ENCODE measurements at regions not wholly inside any gene's neighbourhood (a gene's known extent, or its start where the extent isn't known, plus 50 kb on each side); places are given as distances from the start of the nearest gene placed in this dataset.

DNA sequence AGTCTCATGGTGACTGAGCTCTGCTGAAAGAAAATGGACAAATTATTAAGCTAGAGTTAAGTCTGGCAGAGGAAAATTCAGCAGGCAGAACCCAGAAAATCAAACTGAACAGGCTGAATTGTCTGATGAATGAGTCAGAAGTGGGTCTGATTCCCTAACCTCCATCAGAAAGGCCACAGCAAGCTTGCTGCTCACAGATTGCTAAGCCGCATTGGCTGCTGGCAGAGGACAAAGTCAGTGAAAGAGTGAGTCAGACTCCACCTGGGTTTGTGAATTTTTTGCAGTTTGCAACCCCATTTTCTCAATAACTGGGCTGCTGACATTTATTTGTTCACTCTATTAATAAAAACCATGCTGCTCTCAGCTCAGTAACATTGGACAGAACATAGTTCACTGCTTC, 191.3 kb downstream of the EPM2A start:
- Histone ChIP-seq H3K9me3 (ENCODE audit: control insufficient read depth in 2 of 2, insufficient read depth in 1 of 2, low read length in 1 of 2) (no peaks in the 10 kb centered on the region), H3K36me3 (ENCODE audit: control insufficient read depth in 2 of 2, insufficient read depth in 2 of 2, low read length in 1 of 2) (no peaks in the 10 kb centered on the region), H3K27me3 (ENCODE audit: control insufficient read depth in 2 of 2, insufficient read depth in 1 of 2, low read length in 1 of 2) (no peaks in the 10 kb centered on the region), H3K4me1 (ENCODE audit: control insufficient read depth in 2 of 2, insufficient read depth in 2 of 2, low read length in 2 of 2) (no peaks in the 10 kb centered on the region), H3K4me3 (ENCODE audit: low read length in 2 of 2) (no peak overlapping the region), H3K27ac (ENCODE audit: low read depth in 1 of 2, low read length in 1 of 2) (no peak overlapping the region)
- no peak for DNase-seq (ENCODE audit: low read depth in 6 of 9, low spot score in 9 of 9)
- 96% methylated on average over 1 of the region's 1 CpG for WGBS

DNA sequence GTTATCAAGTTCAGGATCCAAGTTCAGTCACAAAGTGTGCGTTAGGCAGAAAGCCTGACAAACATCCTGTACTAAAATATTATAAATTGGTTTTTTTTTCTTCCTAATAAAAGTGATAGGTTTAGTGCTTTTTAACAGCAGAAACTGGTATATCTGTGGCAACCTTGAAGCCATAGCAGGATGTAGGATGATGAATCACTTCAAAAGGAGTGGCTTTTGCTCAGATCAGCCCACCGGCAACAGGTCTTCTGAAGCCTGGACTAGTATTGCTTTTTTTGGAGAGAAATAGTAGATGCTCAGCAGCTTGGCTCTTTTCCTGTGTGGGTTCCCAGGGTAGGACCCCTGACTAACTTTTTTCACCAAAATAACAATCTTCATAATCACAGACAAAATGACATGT, 190.8 kb downstream of the EPM2A start:
- H3K36me3 ChIP-seq (ENCODE audit: control insufficient read depth in 2 of 2, insufficient read depth in 2 of 2, low read length in 1 of 2), result no peaks in the 10 kb centered on the region
- DNase-seq (ENCODE audit: low read depth in 6 of 9, low spot score in 9 of 9), result no peak
- no peak overlapping the region for H3K4me3 ChIP-seq (ENCODE audit: low read length in 2 of 2)
- no peaks in the 10 kb centered on the region for H3K4me1 ChIP-seq (ENCODE audit: control insufficient read depth in 2 of 2, insufficient read depth in 2 of 2, low read length in 2 of 2)
- H3K27me3 ChIP-seq (ENCODE audit: control insufficient read depth in 2 of 2, insufficient read depth in 1 of 2, low read length in 1 of 2), result no peaks in the 10 kb centered on the region
- no peaks in the 10 kb centered on the region for H3K9me3 ChIP-seq (ENCODE audit: control insufficient read depth in 2 of 2, insufficient read depth in 1 of 2, low read length in 1 of 2)
- H3K27ac ChIP-seq (ENCODE audit: low read depth in 1 of 2, low read length in 1 of 2), result no peak overlapping the region
- WGBS, result 93% methylated on average over 2 of the region's 2 CpGs

DNA sequence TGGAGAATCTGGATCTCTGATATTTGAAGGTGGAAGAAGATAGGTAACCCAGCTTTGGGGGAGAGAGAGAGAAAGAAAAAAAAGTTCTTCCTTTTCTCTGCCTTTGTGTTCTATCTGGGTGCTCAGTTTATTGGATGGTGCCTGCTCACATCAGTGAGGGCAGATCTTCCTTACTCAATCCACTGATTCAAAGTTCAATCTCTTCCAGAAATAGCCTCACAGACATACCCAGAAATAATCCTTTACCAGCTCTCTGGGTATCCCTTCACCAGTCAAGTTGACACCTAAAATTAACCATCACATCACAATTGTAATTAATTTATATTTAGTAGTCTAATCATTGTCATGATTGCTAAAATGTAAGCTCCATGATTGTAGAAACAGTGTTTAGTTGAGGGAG, 189.1 kb downstream of the EPM2A start:
- H3K27ac ChIP-seq (ENCODE audit: low read depth in 1 of 2, low read length in 1 of 2), result no peak overlapping the region
- H3K4me1 ChIP-seq (ENCODE audit: control insufficient read depth in 2 of 2, insufficient read depth in 2 of 2, low read length in 2 of 2), result no peaks in the 10 kb centered on the region
- no peaks in the 10 kb centered on the region for H3K27me3 ChIP-seq (ENCODE audit: control insufficient read depth in 2 of 2, insufficient read depth in 1 of 2, low read length in 1 of 2)
- H3K9me3 ChIP-seq (ENCODE audit: control insufficient read depth in 2 of 2, insufficient read depth in 1 of 2, low read length in 1 of 2), result no peaks in the 10 kb centered on the region
- no peaks in the 10 kb centered on the region for H3K36me3 ChIP-seq (ENCODE audit: control insufficient read depth in 2 of 2, insufficient read depth in 2 of 2, low read length in 1 of 2)
- no peak overlapping the region for H3K4me3 ChIP-seq (ENCODE audit: low read length in 2 of 2)
- no peak for DNase-seq (ENCODE audit: low read depth in 6 of 9, low spot score in 9 of 9)

DNA sequence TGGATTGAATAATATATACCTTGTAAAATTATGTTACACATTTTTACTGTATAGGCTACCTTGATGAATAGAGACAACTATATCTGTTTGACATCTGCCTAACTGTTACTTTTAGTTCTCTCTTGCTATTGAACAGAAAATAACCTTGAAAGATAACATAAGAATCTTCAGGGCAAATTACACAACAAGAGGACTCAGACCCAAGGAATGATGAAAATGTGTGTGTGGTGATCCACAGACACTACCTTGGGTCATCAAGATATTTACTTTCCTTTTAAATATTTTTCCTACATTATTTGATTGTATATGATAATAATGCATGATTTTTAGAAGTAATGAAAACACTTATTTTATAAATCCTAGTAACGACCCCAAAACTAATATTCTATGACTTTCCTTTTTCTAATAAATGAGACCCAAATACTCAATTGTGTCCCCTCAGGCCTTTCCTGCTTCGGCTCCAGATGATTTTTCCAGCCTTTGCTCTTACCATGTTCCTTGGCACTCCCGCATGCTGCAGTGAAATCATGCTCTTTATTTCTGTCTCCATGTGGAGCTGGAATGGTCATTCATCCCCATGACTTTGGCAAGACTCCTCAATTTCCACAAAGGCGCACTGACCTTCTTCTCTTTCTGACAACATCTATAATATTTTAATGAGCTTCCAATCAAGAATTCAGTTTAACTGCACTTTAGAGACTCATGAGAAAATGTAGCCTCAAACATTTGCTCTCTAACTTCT, 187.6 kb downstream of the EPM2A start:
- H3K27ac ChIP-seq (ENCODE audit: low read depth in 1 of 2, low read length in 1 of 2), result no peak overlapping the region
- no peaks in the 10 kb centered on the region for H3K4me1 ChIP-seq (ENCODE audit: control insufficient read depth in 2 of 2, insufficient read depth in 2 of 2, low read length in 2 of 2)
- DNase-seq (ENCODE audit: low read depth in 6 of 9, low spot score in 9 of 9), result no peak
- H3K27me3 ChIP-seq (ENCODE audit: control insufficient read depth in 2 of 2, insufficient read depth in 1 of 2, low read length in 1 of 2), result no peaks in the 10 kb centered on the region
- H3K36me3 ChIP-seq (ENCODE audit: control insufficient read depth in 2 of 2, insufficient read depth in 2 of 2, low read length in 1 of 2), result no peaks in the 10 kb centered on the region
- H3K9me3 ChIP-seq (ENCODE audit: control insufficient read depth in 2 of 2, insufficient read depth in 1 of 2, low read length in 1 of 2), result no peaks in the 10 kb centered on the region
- no peak overlapping the region for H3K4me3 ChIP-seq (ENCODE audit: low read length in 2 of 2)
- 92% methylated on average over 4 of the region's 4 CpGs for WGBS

DNA sequence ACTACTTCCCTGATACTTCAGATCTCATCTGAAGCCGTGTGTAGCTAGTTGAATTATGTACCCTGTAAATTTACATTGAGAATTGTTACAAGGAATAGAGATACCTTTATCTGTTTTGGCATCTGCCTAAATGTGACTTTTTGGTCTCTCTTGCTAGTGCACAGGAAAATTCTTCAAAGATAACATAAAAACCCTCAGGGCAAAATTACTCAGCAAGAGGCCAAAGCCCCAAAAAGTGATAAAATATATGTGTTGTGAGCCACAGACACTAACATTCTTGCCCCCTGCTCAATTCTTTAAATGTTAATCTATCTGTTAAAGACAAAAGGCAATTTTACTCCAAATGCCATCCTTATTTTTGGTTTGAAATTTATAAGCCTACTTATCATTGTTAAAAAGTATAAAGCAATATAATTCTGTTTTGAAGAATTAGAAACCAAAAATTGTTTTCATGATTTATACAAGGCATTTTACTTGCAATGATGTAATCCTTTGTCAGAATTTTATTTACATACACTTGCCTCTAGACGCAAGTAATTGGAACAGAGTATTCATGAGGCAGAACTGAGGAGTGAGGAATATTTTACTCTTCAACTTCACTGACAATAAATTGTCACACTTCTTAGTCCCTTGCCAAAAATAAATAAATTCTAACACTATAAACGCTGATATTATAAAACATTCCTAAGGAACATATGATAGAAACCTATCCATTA, 186.2 kb downstream of the EPM2A start:
- Histone ChIP-seq H3K36me3 (ENCODE audit: control insufficient read depth in 2 of 2, insufficient read depth in 2 of 2, low read length in 1 of 2) (no peaks in the 10 kb centered on the region), H3K27me3 (ENCODE audit: control insufficient read depth in 2 of 2, insufficient read depth in 1 of 2, low read length in 1 of 2) (no peaks in the 10 kb centered on the region), H3K9me3 (ENCODE audit: control insufficient read depth in 2 of 2, insufficient read depth in 1 of 2, low read length in 1 of 2) (no peaks in the 10 kb centered on the region), H3K4me3 (ENCODE audit: low read length in 2 of 2) (no peak overlapping the region), H3K4me1 (ENCODE audit: control insufficient read depth in 2 of 2, insufficient read depth in 2 of 2, low read length in 2 of 2) (no peaks in the 10 kb centered on the region), H3K27ac (ENCODE audit: low read depth in 1 of 2, low read length in 1 of 2) (no peak overlapping the region)
- 75% methylated on average over 3 of the region's 3 CpGs for WGBS
- DNase-seq (ENCODE audit: low read depth in 6 of 9, low spot score in 9 of 9), result no peak

DNA sequence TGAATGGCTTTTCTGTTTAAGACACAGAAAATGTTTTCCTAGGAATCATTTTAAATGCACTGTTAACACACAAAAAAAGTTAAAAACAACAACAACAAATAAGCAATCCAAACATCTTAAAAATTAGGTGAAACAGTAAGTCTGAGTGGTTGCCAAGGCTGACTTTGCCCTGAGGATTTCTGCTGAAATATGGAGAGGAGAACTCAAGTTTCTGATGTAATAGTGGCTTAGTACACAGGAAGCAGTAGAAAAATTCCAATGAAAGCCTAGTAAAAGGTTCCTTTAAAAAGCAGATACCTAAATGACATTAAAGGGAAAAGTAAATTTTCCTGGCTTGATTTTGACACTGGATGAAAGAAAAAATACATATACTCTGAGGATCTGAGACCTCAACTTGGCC, 184.2 kb downstream of the EPM2A start:
- Histone ChIP-seq H3K4me1 (ENCODE audit: control insufficient read depth in 2 of 2, insufficient read depth in 2 of 2, low read length in 2 of 2) (no peaks in the 10 kb centered on the region), H3K27ac (ENCODE audit: low read depth in 1 of 2, low read length in 1 of 2) (no peak overlapping the region), H3K4me3 (ENCODE audit: low read length in 2 of 2) (no peak overlapping the region), H3K27me3 (ENCODE audit: control insufficient read depth in 2 of 2, insufficient read depth in 1 of 2, low read length in 1 of 2) (no peaks in the 10 kb centered on the region), H3K9me3 (ENCODE audit: control insufficient read depth in 2 of 2, insufficient read depth in 1 of 2, low read length in 1 of 2) (no peaks in the 10 kb centered on the region), H3K36me3 (ENCODE audit: control insufficient read depth in 2 of 2, insufficient read depth in 2 of 2, low read length in 1 of 2) (no peaks in the 10 kb centered on the region)
- no peak for DNase-seq (ENCODE audit: low read depth in 6 of 9, low spot score in 9 of 9)

DNA sequence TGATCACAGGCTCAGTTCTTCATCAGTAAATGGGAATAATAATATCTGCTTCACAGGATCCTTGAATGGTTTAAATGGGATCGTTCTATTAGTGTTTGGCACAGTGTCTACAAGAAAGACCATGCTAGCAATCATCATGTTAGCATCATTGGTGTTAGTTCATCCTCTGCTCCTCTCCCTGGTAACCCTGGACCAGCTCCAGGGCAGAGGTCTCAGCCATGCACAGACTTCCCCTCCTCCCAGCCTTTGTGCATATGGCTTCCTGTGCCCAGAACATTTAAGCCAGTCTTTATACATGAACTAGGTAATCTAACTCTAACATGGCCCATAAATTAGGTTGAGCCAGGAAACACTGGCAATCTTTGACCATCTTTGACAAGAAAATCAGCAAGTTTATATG, 180.2 kb downstream of the EPM2A start:
- Histone ChIP-seq H3K9me3 (ENCODE audit: control insufficient read depth in 2 of 2, insufficient read depth in 1 of 2, low read length in 1 of 2) (no peaks in the 10 kb centered on the region), H3K4me3 (ENCODE audit: low read length in 2 of 2) (no peak overlapping the region), H3K36me3 (ENCODE audit: control insufficient read depth in 2 of 2, insufficient read depth in 2 of 2, low read length in 1 of 2) (no peaks in the 10 kb centered on the region), H3K27ac (ENCODE audit: low read depth in 1 of 2, low read length in 1 of 2) (no peak overlapping the region), H3K27me3 (ENCODE audit: control insufficient read depth in 2 of 2, insufficient read depth in 1 of 2, low read length in 1 of 2) (no peaks in the 10 kb centered on the region), H3K4me1 (ENCODE audit: control insufficient read depth in 2 of 2, insufficient read depth in 2 of 2, low read length in 2 of 2) (no peaks in the 10 kb centered on the region)
- no peak for DNase-seq (ENCODE audit: low read depth in 6 of 9, low spot score in 9 of 9)
- WGBS, result 85% methylated on average over 1 of the region's 1 CpG

DNA sequence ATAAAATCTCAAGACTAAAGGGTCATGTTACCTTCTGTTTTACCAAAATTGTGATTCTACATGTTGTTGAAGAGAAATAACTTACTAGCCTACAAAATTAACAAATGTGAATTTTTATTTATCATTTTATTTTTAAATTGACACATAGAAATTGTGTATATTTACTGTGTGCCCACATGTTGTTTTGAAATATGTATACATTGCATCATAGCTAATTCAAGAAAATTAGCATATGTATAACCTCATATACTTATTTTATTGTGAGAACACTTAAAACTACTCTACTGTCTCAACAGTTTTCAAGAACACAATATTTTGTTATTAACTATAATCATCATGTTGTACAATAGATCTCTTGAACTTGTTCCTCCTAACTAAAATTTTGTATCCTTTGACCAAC, 177.8 kb downstream of the EPM2A start:
- Histone ChIP-seq H3K27me3 (ENCODE audit: control insufficient read depth in 2 of 2, insufficient read depth in 1 of 2, low read length in 1 of 2) (no peaks in the 10 kb centered on the region), H3K9me3 (ENCODE audit: control insufficient read depth in 2 of 2, insufficient read depth in 1 of 2, low read length in 1 of 2) (no peaks in the 10 kb centered on the region), H3K27ac (ENCODE audit: low read depth in 1 of 2, low read length in 1 of 2) (no peak overlapping the region), H3K36me3 (ENCODE audit: control insufficient read depth in 2 of 2, insufficient read depth in 2 of 2, low read length in 1 of 2) (no peaks in the 10 kb centered on the region), H3K4me1 (ENCODE audit: control insufficient read depth in 2 of 2, insufficient read depth in 2 of 2, low read length in 2 of 2) (no peaks in the 10 kb centered on the region), H3K4me3 (ENCODE audit: low read length in 2 of 2) (no peak overlapping the region)
- DNase-seq (ENCODE audit: low read depth in 6 of 9, low spot score in 9 of 9), result no peak

DNA sequence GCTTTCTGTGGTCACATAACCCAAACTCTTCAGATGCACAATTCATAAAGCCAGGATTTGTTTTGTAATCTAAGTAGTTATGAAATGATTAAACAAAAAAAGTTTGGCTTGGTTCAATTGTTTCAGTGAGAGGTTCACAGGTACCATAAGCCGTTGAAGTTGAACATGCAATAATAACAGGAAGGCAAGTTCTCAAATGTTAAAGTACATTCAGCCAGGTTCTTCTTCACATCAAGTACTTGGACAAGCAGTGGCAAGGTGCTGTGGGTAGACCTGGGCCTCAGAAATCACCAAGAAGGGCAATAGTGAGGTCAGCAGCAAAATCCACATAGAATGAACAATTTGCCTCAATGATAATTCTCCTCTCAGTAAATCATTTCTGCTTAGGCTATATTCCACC, 175.5 kb downstream of the EPM2A start:
- DNase-seq (ENCODE audit: low read depth in 6 of 9, low spot score in 9 of 9), result no peak
- Histone ChIP-seq H3K27ac (ENCODE audit: low read depth in 1 of 2, low read length in 1 of 2) (no peak overlapping the region), H3K27me3 (ENCODE audit: control insufficient read depth in 2 of 2, insufficient read depth in 1 of 2, low read length in 1 of 2) (no peaks in the 10 kb centered on the region), H3K36me3 (ENCODE audit: control insufficient read depth in 2 of 2, insufficient read depth in 2 of 2, low read length in 1 of 2) (no peaks in the 10 kb centered on the region), H3K4me3 (ENCODE audit: low read length in 2 of 2) (no peak overlapping the region), H3K9me3 (ENCODE audit: control insufficient read depth in 2 of 2, insufficient read depth in 1 of 2, low read length in 1 of 2) (no peaks in the 10 kb centered on the region), H3K4me1 (ENCODE audit: control insufficient read depth in 2 of 2, insufficient read depth in 2 of 2, low read length in 2 of 2) (no peaks in the 10 kb centered on the region)
- WGBS, result 80% methylated on average over 1 of the region's 1 CpG
